ENCODE measurements at regions not wholly inside any gene's neighbourhood (a gene's known extent, or its start where the extent isn't known, plus 50 kb on each side); places are given as distances from the start of the nearest gene placed in this dataset.
A peak's percentile ranks its signal among the peaks of the same experiment; 100 is the strongest.
"Not testable (repeated sequence)": the region's sequence is repeated elsewhere in the genome, so short reads cannot be mapped to it uniquely, and the experiment has no call there.

DNA sequence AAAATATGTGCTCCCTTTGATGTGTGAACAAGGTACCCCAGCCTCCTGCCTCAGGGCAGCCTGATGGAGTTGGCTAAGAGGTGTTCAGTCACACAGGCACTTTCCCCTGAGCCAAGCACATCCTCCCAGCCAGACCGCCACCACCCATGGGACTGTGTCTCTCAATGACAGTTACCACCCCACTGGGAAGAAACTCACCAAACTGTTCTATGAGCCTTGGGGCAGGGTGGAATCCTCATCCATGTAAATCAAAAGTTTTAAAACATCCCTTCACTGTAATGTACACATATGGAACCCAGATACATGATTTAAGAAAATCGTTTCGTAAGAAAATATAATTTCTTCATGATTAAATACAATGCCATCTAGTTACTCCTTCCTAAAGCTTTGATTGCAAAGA, 138.4 kb upstream of the LSM14A start:
- DNase-seq = no peak

DNA sequence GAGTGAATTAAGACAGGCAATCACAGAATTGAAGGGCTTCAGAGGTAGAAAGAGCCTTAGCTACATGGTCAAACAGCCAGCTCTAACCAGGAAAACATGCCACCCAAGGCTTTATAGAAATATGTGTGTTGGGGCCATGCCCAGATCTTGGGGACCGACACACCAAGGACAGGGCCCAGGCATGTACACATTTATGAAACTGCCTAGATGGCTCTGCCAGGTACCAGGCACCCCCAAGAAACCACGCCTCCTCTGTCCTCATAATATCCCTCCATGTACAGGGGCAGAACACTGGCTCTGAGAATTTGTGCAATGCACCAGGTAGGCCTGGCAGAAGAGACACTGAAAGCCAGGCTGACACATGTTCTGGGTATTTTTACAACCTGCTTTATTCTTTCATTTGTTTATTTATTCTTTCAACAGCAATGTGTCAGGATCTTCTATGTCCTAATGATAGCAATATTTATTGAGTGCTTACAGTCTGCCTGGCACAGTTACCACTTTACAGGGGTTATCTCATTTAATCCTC, 137.9 kb upstream of the LSM14A start:
- DNase-seq = no peak

DNA sequence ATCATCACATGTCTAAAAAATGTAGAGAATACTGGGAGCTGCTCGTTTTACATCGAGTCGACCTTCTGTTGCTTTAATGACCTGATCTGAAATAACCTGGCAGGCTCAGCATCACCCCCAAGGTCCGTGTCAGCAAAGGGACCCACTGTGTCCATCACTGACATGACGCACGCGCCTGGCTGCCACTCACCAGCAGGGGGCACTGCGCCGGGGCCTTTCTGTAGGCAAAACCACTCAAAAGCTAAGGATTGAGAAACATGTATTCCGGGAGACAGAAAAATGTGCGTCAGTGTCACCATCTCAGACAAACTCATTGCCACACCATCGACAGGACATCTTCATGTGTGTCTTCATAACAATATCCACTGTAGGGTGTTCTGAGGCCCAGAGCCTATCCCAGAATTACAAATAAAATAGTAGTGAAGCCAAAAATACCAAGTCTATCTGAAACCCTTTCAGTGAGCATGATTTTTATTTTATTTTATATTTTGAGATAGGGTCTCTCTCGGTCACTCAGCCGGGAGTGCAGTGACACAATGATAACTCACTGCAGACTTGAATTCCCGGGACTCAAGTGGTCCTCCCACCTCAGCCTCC, 130.3 kb upstream of the LSM14A start:
- DNase-seq = peak; percentile 28

DNA sequence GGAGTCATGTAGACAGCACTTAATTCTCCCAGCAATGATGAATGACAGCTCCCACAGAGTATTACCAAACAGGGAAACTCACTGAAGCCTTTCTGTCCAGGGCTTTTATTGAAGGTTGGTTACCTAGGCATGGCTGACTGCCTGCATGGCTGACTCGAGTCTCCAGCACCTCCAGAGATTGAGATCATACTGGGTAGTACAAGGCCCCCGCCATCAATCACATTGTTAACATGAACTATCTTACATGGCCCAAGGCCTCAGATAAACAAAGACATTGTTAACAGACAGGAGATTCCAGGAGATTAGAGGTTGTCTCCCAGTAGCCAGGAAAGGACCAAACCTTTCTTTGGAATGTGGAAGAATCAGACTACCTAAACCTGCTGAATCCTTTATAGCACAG, 128.3 kb upstream of the LSM14A start:
- no peak for DNase-seq

DNA sequence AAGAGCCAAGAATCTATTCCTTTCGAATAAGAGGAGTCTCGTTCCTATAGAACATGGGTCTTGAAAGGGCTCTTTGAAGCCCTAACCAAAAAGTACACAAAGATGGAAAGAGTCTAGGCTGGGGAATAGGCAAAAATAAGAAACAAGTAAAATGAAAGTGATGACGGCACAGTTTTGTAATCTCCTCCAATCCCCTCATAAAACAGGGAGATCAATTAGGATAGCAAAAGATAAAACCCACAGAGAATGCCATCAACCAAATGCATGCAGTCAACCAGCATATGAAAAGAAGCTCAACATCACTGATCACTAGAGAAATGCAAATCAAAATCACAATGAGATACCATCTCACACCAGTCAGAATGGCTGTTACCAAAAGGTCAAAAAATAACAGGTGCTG, 122.4 kb upstream of the LSM14A start:
- no peak for DNase-seq

DNA sequence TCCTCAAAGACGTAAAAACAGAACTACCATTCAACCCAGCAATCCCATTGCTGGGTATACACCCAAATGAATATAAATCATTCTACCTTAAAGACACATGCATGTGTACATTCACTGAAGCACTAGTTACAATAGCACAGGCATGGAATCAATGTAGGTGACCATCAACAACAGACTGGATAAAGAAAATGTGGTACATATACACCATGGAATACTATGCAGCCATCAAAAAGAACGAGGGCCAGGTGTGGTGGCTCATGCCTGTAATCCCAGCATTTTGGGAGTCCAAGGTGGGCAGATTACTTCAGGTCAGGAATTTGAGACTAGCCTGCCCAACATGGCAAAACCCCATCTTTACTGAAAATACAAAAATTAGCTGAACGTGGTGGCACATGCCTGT, 121.9 kb upstream of the LSM14A start:
- not testable (repeated sequence) for DNase-seq

DNA sequence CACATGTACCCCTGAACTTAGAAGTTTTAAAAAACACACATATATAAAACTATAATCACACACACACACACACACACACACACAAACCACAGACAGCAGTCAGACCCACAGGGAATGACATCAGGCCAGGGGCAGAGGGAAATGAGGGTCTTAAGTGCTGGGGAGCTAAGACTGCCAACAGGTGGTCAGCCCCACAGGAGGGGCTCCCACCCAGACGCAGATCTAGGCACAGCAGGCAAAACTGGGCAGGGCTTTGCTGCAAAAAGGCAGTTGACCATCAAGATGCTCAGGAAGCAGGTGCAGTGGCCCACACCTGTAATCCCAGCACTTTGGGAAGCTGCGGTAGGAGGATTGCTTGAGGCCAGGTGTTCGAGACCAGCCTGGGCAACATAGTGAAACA, 121.0 kb upstream of the LSM14A start:
- no peak for DNase-seq

DNA sequence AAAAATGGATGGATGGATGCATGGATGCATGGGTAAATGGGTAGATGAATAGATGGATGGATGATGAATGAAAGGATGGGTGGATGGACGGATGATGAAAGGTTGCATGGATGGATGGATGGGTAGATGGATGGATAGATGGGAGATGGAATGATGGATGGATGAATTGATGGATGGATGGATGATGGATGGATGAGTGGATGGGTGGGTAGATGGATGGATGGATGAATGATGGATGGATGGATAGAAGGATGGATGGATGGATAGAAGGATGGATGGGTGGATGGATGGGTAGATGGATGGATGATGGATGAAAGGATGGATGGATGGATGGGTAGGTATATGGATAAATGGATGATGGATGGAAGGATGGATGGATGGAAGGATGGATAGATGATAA, 115.1 kb upstream of the LSM14A start:
- no peak for DNase-seq

DNA sequence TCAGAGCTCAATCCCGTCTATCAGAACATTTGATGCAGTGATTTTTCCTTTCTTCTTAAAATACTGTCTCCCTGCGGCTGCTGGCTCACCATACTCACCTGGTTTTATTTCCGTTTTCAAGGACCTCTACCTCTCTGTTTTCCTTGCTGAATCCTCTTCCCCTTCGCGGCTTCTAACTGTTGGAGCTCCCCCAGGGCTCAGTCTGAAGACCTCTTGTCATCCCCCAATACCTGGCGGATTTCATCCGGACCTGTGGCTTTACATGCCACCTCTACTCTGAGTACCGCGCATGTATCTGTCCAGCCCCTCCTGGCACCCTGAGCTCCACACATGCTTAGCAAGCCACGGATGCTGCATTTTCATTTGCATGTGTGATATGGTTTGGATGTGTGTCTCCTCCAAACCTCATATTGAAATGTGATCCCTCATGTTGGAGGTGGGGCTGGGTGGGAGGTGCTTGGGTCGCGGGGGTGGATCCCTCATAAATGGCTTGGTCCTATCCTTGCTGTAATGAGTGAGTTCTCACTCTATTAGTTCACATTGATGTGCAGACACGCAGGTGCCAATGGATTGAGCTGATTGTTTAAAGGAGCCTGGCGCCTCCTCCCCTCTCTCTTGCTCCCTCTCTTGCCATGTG, 106.2 kb upstream of the LSM14A start:
- DNase-seq = no peak

DNA sequence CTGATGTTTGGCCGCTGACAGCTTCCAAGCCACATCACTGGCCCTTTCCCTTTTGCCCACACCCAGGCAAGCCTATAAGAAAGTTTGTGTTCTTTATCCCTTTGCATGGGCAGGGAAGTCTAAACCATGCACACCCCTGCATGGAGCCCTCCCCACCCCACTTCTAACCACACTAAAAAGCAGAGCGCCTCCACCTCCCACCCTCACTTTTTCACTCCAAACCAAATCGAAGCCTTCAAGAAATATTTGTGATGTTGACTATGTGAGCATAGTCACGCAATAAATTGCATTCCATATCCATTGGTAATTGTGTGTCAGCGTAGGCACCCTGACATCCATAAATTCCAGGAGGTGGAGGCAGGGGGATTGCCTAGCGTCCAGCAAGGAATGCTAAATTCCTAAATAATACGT, 104.4 kb upstream of the LSM14A start:
- DNase-seq = no peak

DNA sequence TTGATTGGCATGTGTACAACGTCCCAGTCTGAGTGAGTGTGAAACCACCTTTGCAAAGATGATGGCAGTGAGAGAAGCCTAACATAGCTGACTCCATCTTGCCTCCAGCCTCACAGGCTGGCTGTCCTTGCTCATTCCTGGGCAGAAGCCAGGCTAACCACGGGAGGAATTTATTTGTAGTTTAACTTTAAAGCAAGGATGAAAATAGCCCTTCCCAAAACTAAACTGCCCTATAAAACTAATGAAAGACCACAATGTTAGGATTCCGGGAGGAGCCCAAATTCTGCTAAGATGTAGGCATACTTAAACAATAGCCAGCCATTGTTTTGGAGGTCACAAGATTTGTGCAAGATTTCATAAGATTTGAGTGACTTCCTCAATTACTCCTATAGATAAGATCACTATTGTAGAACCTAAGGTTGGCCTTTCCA, 96.6 kb upstream of the LSM14A start:
- no peak for DNase-seq

DNA sequence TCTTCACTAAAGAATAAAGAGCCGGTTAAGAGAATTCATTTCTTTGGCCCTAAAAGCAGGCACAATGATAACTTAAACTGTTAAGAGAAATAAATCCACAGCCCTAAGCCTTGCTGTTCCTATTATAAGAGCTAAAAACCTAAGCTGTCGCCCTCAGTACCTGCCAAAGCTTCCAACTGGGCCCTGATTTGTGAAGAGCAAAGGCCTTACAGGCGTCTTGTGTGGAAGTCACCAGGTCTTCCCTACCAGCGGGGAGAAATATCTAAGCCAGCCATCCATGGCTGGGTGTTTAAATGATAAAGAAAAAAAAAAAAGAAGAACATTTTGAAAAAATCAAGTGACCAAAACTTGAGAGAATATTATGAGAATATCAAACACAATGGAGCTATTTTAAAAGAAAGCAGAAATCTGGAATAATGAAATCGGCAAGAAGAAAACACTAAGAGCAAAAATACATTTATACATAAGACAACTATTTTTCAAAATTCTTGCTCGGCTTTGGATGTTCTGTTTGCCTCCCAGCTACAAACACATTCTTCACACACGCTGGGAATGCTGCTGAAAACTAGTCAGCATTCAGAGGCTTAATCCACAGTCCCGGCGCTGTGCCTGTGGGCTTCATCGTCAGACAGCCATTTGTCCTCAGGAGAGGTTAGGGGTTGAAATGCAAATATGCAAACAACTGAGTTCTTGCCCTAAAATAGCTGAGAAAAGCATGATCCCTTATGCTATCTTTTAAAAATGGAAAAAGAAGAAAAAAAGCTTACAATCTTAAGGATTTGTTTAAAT, 89.8 kb upstream of the LSM14A start:
- no peak for DNase-seq

DNA sequence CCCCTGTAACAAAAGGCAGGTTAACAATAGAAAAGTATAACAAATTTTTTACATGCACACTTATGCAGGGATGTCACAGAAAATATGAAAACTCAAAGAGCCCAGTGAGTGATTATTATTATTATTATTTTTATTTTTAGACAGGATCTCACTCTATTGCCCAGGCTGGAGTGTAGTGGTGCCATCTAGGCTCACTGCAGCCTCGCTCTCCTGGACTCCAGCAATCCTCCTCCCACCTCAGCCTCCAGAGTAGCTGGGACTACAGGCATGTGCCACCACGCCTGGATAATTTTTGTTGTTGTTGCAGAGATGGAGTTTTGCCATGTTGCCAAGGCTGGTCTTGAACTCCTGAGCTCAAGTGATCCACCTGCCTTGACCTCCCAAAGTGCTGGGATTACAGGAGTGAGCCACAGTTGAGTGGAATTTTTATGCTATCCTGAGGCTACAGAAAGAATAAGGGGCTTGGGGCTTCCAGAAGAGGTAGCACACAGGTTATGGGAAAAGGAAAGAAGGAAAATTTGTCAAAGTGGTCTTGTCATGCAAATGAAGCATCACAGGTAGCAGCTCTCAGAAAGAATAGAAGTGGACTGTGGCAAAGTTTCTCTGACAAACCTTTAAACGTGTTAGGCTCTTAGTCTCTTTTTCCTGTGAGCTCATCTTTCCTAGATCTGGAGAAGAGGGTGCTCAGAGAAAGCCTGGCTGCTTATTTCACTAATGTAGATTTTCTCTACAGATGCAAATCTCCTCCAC, 87.7 kb upstream of the LSM14A start:
- no peak for DNase-seq

DNA sequence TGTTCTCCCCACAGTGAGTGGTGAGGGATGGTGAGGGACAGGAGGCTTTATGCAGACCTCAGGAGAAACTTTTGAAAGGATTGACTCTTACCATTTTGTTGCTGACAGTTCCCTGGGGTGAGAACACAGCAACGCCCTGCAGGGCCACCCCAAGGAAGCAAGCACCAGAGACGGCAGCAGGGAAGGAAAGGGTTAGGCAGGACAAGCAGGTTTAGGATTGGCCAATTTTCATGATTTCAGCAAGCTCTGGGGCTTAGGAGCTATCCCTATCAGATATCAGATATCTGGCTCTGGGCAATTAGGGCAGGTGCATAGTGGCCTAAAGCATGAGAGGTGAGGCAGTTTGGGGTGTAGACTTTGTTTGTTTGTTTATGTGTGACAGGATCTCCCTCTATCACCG, 87.0 kb upstream of the LSM14A start:
- no peak for DNase-seq

DNA sequence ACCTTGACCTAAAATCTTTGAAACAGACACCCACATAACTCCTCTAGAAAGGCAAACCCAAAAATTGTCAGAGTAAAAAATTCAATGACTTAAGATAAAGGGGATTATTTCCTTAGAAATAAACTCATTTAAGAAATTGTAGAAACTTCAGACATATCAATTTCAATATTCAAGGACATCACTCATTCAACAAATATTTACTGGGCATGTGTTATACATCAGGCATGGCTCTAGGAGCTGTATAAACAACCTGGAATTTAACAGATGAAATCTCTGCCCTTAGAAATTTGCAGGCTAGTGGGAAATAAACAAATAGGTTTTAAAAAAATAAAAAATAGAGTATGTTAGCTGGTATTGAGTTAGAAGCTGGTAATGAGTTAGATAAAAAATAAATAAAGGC, 84.0 kb upstream of the LSM14A start:
- DNase-seq = no peak

DNA sequence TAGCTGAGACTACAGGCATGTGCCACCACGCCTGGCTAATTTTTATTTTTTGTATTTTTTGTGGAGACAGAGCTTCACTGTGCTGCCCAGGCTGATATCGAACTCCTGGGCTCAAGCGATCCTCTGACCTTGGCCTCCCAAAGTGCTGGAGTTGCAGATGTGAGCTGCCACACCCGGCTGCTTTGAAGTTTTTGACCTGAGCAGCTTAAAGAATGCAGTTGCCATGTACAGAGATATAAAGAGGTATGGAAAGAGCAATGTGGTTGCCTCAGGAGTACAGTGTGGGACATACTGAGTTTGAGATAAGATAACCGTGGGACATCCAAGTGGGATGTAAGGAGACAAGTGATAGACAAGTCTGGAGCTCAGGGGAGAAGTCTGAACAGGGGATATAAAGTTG, 82.7 kb upstream of the LSM14A start:
- DNase-seq = no peak

DNA sequence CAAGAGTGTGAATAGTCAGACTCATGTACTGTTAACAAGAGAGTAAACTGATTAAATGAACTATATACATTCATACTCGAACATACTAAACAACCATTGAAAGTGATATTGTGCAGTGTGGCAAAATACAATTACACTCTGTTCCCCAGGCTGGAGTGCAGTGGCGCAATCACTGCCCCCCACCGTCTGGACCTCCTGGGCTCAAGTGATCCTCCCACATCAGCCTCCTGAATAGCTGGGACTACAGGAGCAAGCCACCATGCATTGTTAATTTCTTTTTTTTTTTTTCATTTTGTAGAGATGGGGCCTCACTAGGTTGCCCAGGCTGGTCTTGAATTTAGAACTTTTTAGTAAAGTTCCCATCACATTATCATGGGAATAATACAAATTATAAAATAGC, 77.3 kb upstream of the LSM14A start:
- DNase-seq = no peak

DNA sequence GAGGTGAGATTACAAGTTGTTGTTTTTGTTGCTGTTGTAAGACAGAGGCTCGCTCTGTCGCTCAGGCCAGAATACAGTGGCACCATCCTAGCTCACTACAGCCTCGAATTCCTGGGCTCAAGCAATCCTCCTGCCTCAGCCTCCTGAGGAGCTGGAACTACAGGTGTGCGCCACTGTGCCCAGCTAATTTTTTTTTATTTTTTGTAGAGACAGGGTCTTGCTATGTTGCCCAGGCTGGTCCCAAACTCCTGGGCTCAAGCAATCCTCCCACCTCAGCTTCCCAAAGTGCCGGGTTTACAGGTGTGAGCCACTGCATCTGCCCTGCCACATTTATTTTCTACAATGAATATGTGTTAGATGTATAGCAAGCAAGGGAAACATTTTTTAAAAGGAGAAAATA, 76.9 kb upstream of the LSM14A start:
- DNase-seq = not testable (repeated sequence)

DNA sequence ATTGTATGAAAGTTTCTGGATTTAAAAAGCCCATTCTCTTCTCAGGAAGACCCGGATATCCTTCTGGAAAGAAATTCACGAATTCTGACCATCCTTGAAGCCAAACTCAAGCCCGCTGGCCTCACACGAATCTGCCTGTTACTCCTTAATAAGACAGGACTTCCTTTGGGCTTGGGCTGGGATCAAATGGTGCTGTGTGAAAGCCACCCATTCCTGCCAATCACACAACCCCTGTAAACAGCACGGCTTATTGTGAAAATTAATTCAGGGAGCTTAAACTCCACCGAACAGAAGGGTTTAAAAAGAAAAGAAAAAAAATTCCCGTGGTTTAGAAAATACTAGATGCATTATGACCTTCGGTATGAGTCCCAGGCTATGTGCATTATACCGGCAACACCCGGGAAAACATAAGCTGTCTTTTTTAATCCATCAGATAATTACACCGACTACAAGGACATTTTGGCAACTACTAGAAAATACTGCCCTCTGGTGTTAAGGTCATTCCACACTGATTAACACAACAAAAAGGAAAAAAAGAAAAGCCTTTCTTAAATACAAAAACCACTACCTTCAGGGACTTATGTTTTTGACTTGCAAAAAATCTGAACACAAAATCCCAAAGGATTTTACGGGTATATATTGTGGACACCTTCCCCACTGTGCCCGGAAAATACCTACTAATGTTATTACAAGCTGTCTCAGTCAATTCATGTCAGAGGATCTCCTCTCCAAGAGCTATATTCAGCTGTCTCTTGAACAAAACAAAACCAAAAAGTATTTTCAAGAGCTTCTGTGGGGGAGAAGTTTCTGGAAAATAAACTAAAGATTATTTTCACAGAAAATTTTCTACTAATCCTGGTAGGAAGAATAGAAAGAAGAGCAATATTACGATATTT, 76.0 kb upstream of the LSM14A start:
- peak; percentile 75 for DNase-seq

DNA sequence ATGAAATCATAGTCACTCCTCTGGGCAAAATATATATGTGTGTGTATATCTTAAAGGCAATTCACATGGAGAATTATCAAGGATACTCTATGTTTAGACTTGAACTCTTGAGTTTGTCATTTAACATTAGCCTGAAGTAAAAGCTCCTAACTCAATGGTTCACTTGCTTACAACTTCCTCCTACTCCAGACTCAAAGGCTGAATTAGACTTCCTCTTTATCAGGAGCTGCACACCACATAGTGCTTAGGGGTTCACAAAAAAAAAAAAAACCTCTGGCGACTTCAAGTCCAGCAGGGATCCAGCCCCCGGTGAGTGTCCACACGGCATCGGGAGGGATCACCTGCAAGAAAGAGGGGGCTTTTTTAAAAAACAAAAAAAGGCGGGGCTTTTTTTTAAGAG, 68.2 kb upstream of the LSM14A start:
- DNase-seq = no peak

DNA sequence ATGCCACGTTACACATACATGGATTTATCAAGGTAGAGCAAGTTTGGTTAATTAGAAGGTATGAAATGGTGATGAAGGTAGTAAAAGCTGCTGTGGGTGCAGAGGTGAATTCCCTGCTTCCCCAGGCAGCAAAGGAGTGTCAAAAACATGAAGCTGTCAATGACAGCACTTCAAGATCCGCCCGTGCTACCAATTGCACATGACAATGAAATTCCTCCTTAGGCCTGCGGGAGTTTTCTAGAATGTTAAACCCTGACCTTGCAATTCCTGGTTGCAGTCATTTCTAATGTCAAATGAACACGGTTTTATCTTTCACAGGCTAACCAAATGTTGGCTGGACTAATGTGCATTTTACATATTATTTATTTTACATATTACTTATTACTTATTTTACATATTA, 67.7 kb upstream of the LSM14A start:
- DNase-seq = no peak

DNA sequence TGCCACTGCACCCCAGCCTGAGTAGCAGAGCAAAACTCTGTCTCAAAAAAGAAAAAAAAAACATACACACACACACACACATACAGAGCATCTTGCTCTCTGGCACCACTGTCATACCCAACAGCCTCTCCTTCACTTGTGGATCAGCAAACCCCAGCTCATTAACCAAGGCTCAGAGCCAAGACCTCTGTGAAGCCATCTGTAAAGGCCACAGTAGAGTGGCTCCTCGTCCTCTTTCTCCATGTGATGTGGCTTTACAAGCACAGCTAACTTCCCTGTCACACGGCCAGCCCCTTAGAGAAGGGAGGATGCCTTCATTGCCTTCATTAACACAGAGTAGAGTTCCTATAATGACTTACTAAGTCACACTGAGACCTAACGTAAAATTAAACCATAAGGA, 62.7 kb upstream of the LSM14A start:
- DNase-seq = no peak

Measured in left kidney (tissue), 1 donor.